ENCODE measurements at regions not wholly inside any gene's neighbourhood (a gene's known extent, or its start where the extent isn't known, plus 50 kb on each side); places are given as distances from the start of the nearest gene placed in this dataset.

GRCh38 chr5:74309050-74309449 is 331.5 kb downstream of the ENC1 start:
- Mint-ChIP-seq H3K36me3 (ENCODE audit: low read depth, unreplicated experiment) (no peaks in the 10 kb centered on the region), H3K9me3 (ENCODE audit: unreplicated experiment) (no peaks in the 10 kb centered on the region), H3K4me1 (ENCODE audit: unreplicated experiment) (peaks cover 30% of the 10 kb centered on the region), H3K27ac (ENCODE audit: unreplicated experiment) (no peak overlapping the region), H3K27me3 (ENCODE audit: unreplicated experiment) (no peaks in the 10 kb centered on the region), H3K4me3 (ENCODE audit: unreplicated experiment) (no peak overlapping the region)
- TF ChIP-seq CTCF (IDR thresholded peaks at IDR 0.05; ENCODE audit: unreplicated experiment) = no peak
- DNase-seq (ENCODE audit: low spot score) = no peak

GRCh38 chr5:74306845-74307244 is 333.7 kb downstream of the ENC1 start:
- H3K27me3 Mint-ChIP-seq (ENCODE audit: unreplicated experiment) = no peaks in the 10 kb centered on the region
- no peak overlapping the region for H3K27ac Mint-ChIP-seq (ENCODE audit: unreplicated experiment)
- no peaks in the 10 kb centered on the region for H3K9me3 Mint-ChIP-seq (ENCODE audit: unreplicated experiment)
- no peak overlapping the region for H3K4me3 Mint-ChIP-seq (ENCODE audit: unreplicated experiment)
- H3K4me1 Mint-ChIP-seq (ENCODE audit: unreplicated experiment) = peaks cover 19% of the 10 kb centered on the region
- no peak for TF ChIP-seq CTCF (IDR thresholded peaks at IDR 0.05; ENCODE audit: unreplicated experiment)
- no peak for DNase-seq (ENCODE audit: low spot score)
- H3K36me3 Mint-ChIP-seq (ENCODE audit: low read depth, unreplicated experiment) = no peaks in the 10 kb centered on the region

GRCh38 chr5:74304536-74304935 is 336.0 kb downstream of the ENC1 start:
- H3K27ac Mint-ChIP-seq (ENCODE audit: unreplicated experiment) = no peak overlapping the region
- H3K27me3 Mint-ChIP-seq (ENCODE audit: unreplicated experiment) = no peaks in the 10 kb centered on the region
- H3K4me3 Mint-ChIP-seq (ENCODE audit: unreplicated experiment) = no peak overlapping the region
- no peaks in the 10 kb centered on the region for H3K9me3 Mint-ChIP-seq (ENCODE audit: unreplicated experiment)
- H3K36me3 Mint-ChIP-seq (ENCODE audit: low read depth, unreplicated experiment) = no peaks in the 10 kb centered on the region
- DNase-seq (ENCODE audit: low spot score) = no peak
- no peak for TF ChIP-seq CTCF (IDR thresholded peaks at IDR 0.05; ENCODE audit: unreplicated experiment)
- H3K4me1 Mint-ChIP-seq (ENCODE audit: unreplicated experiment) = no peaks in the 10 kb centered on the region

GRCh38 chr5:74303578-74303977 is 336.9 kb downstream of the ENC1 start:
- Mint-ChIP-seq H3K27me3 (ENCODE audit: unreplicated experiment) (no peaks in the 10 kb centered on the region), H3K4me3 (ENCODE audit: unreplicated experiment) (no peak overlapping the region)
- TF ChIP-seq CTCF (IDR thresholded peaks at IDR 0.05; ENCODE audit: unreplicated experiment) = no peak

GRCh38 chr5:74301576-74301975 is 339.0 kb downstream of the ENC1 start:
- H3K27ac Mint-ChIP-seq (ENCODE audit: unreplicated experiment) = no peak overlapping the region
- no peak overlapping the region for H3K4me3 Mint-ChIP-seq (ENCODE audit: unreplicated experiment)
- H3K27me3 Mint-ChIP-seq (ENCODE audit: unreplicated experiment) = no peaks in the 10 kb centered on the region
- H3K9me3 Mint-ChIP-seq (ENCODE audit: unreplicated experiment) = no peaks in the 10 kb centered on the region
- no peaks in the 10 kb centered on the region for H3K4me1 Mint-ChIP-seq (ENCODE audit: unreplicated experiment)
- no peak for DNase-seq (ENCODE audit: low spot score)
- no peak for TF ChIP-seq CTCF (IDR thresholded peaks at IDR 0.05; ENCODE audit: unreplicated experiment)
- H3K36me3 Mint-ChIP-seq (ENCODE audit: low read depth, unreplicated experiment) = no peaks in the 10 kb centered on the region

More at GRCh38 chr5:74303578-74303977, 336.9 kb downstream of the ENC1 start:
- H3K36me3 Mint-ChIP-seq (ENCODE audit: low read depth, unreplicated experiment) = no peaks in the 10 kb centered on the region
- no peaks in the 10 kb centered on the region for H3K9me3 Mint-ChIP-seq (ENCODE audit: unreplicated experiment)
- no peak overlapping the region for H3K27ac Mint-ChIP-seq (ENCODE audit: unreplicated experiment)
- no peak for DNase-seq (ENCODE audit: low spot score)
- no peaks in the 10 kb centered on the region for H3K4me1 Mint-ChIP-seq (ENCODE audit: unreplicated experiment)

All from endothelial cell (in vitro differentiated cells).